HG03060 (cell line): ENCODE measurements at regions not wholly inside any gene's neighbourhood (a gene's known extent, or its start where the extent isn't known, plus 50 kb on each side); places are given as distances from the start of the nearest gene placed in this dataset.

Experiments
- ATAC-seq: cut with Tn5 transposase; IDR thresholded peaks from one replicate; pipeline ENCODE4 v1.9.1; 2021; ENCODE audit warnings: low read depth, moderate number of reproducible peaks; ENCODE audit not compliant: unreplicated experiment

GRCh38 chr11:62073061-62073460 is 50.8 kb upstream of the INCENP start:
- ATAC-seq = no peak

- ATAC-seq = no peak
Observed at GRCh38 chr11:62071408-62071807, 52.4 kb upstream of the INCENP start.

GRCh38 chr11:62069986-62070919 is 53.6 kb upstream of the INCENP start:
- no peak for ATAC-seq

- no peak for ATAC-seq
Observed at GRCh38 chr11:62069374-62069773, 54.4 kb upstream of the INCENP start.

- no peak for ATAC-seq
Observed at GRCh38 chr11:62068730-62069129, 55.1 kb upstream of the INCENP start.

- no peak for ATAC-seq
Observed at GRCh38 chr11:62067741-62068140, 56.1 kb upstream of the INCENP start.

GRCh38 chr11:62064221-62064620 is 59.6 kb upstream of the INCENP start:
- ATAC-seq = no peak

GRCh38 chr11:62062223-62062861 is 61.5 kb upstream of the INCENP start:
- ATAC-seq = no peak

- no peak for ATAC-seq
Observed at GRCh38 chr11:62061356-62062222, 62.2 kb upstream of the INCENP start.

GRCh38 chr11:62057069-62057468 is 66.7 kb upstream of the INCENP start:
- ATAC-seq = no peak

GRCh38 chr11:62055970-62056369 is 67.8 kb upstream of the INCENP start:
- no peak for ATAC-seq

- no peak for ATAC-seq
Observed at GRCh38 chr11:62054484-62055121, 69.2 kb upstream of the INCENP start.

GRCh38 chr11:62054081-62054480 is 69.7 kb upstream of the INCENP start:
- no peak for ATAC-seq

GRCh38 chr11:62050716-62051115 is 73.1 kb upstream of the INCENP start:
- no peak for ATAC-seq

GRCh38 chr11:62048100-62048499 is 75.7 kb upstream of the INCENP start:
- no peak for ATAC-seq

- ATAC-seq = no peak
Observed at GRCh38 chr11:62046568-62047100, 77.2 kb upstream of the INCENP start.

GRCh38 chr11:62044639-62045121 is 77.2 kb upstream of the FTH1 start:
- ATAC-seq = no peak

GRCh38 chr11:62035293-62035692 is 67.9 kb upstream of the FTH1 start:
- no peak for ATAC-seq

GRCh38 chr11:62034036-62034338 is 66.6 kb upstream of the FTH1 start:
- ATAC-seq = no peak
